Skin epidermis (tissue), 12 donors: ENCODE measurements at regions not wholly inside any gene's neighbourhood (a gene's known extent, or its start where the extent isn't known, plus 50 kb on each side); places are given as distances from the start of the nearest gene placed in this dataset.

ENCODE experiments used
- H3K27ac ChIP-seq, 21 experiments: fragments of 200-600 bp; sonication (generic) in 11 of 21; one replicate each; pipeline ENCODE4 v1.5.0; 2020; ENCODE audit warnings: mild to moderate bottlenecking in 3 of 21, inconsistent platforms in 2 of 21, moderate library complexity in 2 of 21
- H3K4me3 ChIP-seq, 7 experiments: fragments of 200-600 bp; sonication (generic) in 2 of 7; one replicate each; pipeline ENCODE4 v1.5.0; 2020; ENCODE audit warnings: inconsistent platforms in 2 of 7, mild to moderate bottlenecking in 2 of 7, moderate library complexity in 1 of 7

- no peak overlapping the region for H3K27ac ChIP-seq
Measured at GRCh38 chr6:167660944-167661551, 165.7 kb upstream of the AFDN start.

DNA sequence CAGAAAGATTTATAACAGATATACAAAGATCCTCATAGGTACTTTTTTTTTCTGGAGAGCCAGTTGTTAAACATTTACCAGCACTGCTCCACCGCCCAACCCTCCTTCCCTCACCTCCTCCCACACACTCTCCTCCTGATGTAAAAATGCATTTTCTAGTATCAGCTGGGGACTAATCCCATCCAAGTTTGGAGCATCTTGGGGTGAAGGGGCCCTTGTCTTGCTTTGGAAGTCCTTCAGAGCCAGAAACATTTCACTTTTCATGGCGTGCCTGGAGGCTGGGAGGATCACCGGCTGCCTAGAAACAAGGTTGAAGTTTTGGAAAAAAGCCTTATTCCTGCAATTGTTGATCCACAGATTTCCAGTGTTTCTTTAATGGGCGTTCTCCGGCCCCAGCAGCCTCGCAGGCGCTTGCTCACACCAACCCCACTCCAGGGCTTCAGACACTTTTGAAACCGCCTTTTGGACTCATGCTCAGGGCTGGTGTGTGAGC lies 165.1 kb upstream of the AFDN start:
- H3K27ac ChIP-seq, result no peak overlapping the region

More at GRCh38 chr6:167660944-167661551, 165.7 kb upstream of the AFDN start:
- H3K4me3 ChIP-seq, result no peak overlapping the region

DNA sequence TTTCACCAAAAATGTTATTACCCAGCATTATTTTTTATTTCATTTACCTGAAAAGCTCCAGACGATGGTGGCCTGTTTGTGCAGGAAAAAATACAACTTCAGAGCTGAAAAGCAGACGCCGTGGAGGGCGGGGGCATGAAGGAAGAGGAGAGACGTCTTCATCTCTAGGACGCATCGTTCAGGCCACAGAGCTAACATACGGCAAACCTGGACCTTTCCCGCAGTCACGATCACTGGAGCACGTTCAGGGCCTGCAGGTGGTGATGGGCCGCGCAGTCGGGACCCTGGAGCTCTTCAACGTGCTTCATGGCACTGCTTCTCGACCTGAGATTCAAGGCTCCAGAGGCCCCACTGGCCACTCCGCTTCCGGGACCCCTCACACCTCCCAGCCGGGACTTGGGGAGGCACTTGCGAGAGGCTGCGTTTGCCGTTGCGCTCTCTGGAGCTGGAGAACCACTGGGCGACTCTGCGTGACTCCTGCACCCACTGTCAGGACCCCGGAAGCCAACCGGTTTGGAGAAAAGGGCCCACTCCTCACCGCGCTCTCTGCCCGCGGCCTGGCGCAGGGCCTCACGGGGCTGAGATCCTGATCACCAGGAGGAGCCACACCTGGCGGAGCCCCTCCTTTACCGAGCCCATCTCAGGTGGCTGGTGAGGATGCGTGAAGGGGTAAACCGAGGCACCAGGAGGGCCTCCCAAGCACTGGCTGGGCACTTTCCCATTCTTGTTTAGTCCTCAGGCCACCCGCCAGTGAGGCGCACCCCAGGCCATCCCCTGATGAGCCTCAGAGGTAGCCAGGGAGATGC lies 164.4 kb upstream of the AFDN start:
- Histone ChIP-seq H3K4me3 (no peak overlapping the region), H3K27ac (no peak overlapping the region)

More for the DNA sequence above, 165.1 kb upstream of the AFDN start:
- no peak overlapping the region for H3K4me3 ChIP-seq

GRCh38 chr6:167662881-167663205 lies 163.9 kb upstream of the AFDN start:
- no peak overlapping the region for H3K27ac ChIP-seq
- H3K4me3 ChIP-seq, result no peak overlapping the region

GRCh38 chr6:167663316-167663715 lies 163.4 kb upstream of the AFDN start:
- Histone ChIP-seq H3K4me3 (no peak overlapping the region), H3K27ac (no peak overlapping the region)

DNA sequence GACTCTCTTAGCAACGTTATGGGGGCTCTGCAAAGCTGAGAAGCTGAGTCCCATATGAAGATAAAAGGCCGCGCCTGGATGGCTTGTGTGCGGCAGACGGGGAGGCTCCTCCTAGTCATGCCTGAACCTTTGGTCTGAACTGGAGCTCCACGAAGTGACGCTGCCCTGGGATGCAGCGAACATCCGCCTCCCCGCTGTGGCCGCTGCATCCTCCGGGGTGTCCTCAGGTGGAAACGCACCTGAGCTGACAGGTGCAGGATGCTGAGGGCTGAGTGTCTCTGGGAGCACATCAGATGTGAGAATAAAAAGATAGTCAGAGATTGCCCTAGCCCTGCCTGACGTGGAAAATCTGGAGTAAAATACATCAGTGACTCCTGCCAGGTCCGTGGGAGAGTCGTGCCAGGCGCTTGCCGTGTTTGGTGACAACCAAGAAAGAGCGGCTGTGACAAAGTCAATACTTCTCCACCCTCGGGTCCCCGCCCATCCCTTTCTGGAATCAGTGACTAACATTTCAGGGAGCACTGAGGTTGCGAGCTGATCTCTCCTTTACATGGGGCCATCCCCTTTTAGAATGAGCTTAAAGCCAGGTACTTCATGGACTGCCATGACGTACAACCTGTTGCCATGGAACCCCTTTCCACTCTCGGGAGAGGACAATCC lies 162.8 kb upstream of the AFDN start:
- no peak overlapping the region for H3K4me3 ChIP-seq
- H3K27ac ChIP-seq, result no peak overlapping the region

DNA sequence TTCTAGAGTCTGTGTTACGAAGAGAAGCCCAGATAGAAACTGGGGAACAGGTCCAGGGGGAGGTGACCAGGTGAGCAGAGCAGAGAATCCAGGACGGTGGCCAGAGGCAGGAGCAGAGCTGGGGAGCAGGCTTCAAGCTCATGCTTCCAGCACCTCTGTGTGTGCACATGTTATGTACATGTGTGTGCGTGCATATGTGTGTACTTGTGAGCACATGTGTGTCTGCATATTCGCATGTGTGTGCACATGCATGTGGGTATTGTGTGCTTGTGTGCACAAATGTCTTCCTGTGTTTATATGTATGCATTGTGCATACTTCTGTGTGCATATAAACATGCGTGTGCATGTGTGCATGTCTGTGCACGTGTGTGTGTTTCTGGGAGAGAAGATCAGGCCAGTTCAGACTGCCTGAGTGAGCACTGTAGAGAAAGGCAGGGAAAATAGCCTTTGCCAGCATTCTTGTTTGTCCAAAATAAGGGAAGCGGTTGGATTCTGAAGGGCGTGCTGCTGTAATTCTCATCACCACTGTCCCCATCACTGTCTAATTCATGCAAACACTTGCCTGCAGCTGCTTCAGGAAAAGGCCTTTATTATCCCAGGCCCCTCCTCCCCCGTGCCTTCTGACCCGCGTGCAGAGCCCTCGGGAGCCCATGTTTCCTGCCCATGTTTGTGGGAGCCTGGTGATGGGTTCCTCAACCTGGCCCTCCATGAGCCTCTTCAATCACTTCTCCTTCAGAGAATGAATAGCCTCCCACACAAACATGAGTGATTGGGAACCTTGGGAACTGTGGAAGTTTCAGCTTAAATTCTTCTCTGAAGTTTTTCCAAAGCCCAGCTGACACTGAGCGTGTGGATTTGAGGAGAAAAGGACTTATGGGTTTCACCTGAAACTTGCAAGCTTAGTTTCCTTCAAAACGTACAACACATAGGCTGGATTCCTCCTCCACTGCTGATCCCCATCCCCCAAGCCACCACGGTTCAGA lies 161.7 kb upstream of the AFDN start:
- no peak overlapping the region for H3K27ac ChIP-seq
- H3K4me3 ChIP-seq, result no peak overlapping the region

- Histone ChIP-seq H3K4me3 (no peak overlapping the region), H3K27ac (no peak overlapping the region)
Measured at GRCh38 chr6:167665698-167666330, 160.9 kb upstream of the AFDN start.

GRCh38 chr6:167666571-167667203 lies 160.0 kb upstream of the AFDN start:
- H3K4me3 ChIP-seq, result no peak overlapping the region

DNA sequence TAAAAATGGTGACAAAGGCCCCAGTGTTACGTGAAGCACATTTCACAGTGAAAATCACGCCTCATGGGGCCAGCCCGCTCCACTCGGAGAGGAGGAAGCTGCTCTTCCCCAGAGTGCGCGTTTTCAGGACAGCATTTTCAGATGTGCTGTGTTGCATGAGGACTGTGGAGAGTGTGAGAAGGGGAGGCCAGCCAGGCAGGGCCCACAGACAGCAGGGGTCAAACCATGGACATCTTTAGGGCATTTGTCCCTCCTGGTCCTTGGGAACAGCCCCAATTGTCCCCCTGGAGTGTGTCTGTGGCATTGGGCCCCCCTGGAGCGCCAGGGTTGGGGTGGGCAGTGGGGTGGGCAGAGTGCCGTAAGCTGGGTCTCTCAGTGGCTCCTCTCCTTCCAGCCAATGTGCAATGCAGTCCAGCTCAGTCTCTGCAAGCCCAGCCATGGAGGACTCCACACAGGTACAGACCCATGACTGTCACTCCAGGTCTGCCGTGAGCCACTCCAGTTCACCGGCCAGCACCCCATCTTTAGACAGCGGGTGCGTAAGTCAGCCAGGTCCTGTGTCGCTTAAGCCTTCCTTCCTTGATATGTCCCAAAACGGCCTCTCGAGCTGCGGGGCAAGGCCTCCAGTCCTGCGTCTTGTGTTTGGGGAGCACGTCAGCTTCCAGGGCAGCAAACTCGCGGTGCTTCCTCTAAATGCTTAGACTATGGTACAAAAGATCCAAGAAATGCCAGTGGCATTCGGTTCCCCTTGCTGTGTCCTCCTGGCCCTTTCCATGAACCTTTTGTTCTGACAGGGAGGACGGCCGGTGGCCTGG lies 159.3 kb upstream of the AFDN start:
- no peak overlapping the region for H3K27ac ChIP-seq
- no peak overlapping the region for H3K4me3 ChIP-seq

More at GRCh38 chr6:167666571-167667203, 160.0 kb upstream of the AFDN start:
- H3K27ac ChIP-seq, result no peak overlapping the region

- Histone ChIP-seq H3K27ac (no peak overlapping the region), H3K4me3 (no peak overlapping the region)
Measured at GRCh38 chr6:167668019-167668753, 158.5 kb upstream of the AFDN start.

DNA sequence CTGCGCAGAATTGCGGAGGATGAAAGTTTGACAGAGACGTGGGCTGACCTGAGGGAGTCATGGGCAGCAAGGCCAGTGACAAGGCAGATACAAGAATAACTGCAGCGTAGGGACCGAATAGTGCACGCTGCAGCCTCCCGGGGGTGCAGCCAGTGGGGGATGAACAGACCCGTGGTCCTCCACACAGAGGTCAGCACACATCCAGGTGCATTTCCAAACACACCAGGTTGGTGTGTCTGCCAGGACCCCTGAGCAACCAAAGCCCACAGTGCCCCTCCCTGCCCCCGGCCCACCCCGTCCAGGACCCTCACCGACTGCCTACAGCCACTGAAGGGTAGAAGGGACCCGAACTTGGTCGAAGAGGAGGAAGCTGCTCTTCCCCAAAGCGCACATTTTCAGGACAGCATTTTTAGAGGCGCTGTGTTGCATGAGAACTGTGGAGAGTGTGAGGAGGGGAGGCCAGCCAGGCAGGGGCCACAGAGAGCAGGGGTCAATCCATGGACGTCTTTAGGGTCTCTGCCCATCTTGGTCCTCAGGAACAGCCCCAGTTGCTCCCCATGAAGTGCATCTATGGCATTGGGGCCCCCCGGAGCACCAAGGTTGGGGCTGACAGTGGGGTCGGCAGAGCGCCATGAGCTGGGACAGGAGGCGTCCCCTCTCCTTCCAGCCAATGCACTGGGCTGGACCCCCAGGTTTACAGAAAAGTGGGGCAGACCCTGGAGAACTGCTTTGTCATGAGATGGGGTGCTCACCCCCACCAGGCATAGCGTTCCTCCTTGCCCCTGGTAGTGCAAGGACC lies 157.8 kb upstream of the AFDN start:
- H3K4me3 ChIP-seq, result no peak overlapping the region
- no peak overlapping the region for H3K27ac ChIP-seq

DNA sequence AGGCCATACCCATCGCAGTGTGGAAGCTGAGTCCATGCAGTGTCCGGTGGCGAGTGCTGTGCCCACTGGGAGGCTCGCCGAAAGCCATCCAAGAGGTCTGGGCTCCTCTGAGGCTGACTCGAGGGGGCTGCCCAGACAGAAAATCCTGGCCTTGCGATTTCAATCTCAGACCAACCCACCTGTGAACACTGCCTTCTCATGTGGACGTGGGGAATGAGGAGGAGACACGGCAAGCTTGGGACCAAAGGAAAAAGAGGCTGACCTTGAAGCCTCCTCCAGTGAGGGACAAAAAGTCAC lies 157.2 kb upstream of the AFDN start:
- H3K27ac ChIP-seq, result no peak overlapping the region
- no peak overlapping the region for H3K4me3 ChIP-seq

- H3K4me3 ChIP-seq, result no peak overlapping the region
Measured at GRCh38 chr6:167669870-167670802, 156.6 kb upstream of the AFDN start.

GRCh38 chr6:167670938-167671338 lies 155.8 kb upstream of the AFDN start:
- Histone ChIP-seq H3K27ac (no peak overlapping the region), H3K4me3 (no peak overlapping the region)

More at GRCh38 chr6:167669870-167670802, 156.6 kb upstream of the AFDN start:
- no peak overlapping the region for H3K27ac ChIP-seq
